Keratinocyte (primary cell): ENCODE measurements at regions not wholly inside any gene's neighbourhood (a gene's known extent, or its start where the extent isn't known, plus 50 kb on each side); places are given as distances from the start of the nearest gene placed in this dataset.
"Not testable (repeated sequence)": the region's sequence is repeated elsewhere in the genome, so short reads cannot be mapped to it uniquely, and the experiment has no call there.

Source experiments
- DNase-seq: peaks from one replicate; pipeline ENCODE4 v3.0.0-alpha.2; 2011; ENCODE audit warnings: low read depth, missing footprints, low spot score
- FAIRE-seq: peaks from 2 replicates; lab custom pipeline; 2011; peaks lifted over from hg19 to GRCh38; lab: Jason Lieb, UNC
- H2AFZ ChIP-seq: 2 replicates; pipeline ENCODE4 v1.6.0; 2012; ENCODE audit warnings: low read length, control low read depth, inconsistent platforms; ENCODE audit not compliant: control insufficient read depth
- H3K27ac ChIP-seq: 2 replicates; pipeline ENCODE4 v1.5.1; 2011; ENCODE audit warnings: low read length; ENCODE audit not compliant: control insufficient read depth, insufficient read depth
- H3K27me3 ChIP-seq: 3 replicates; pipeline ENCODE4 v1.6.0; 2011; ENCODE audit warnings: low read length; ENCODE audit not compliant: control insufficient read depth, insufficient read depth; ENCODE audit errors: extremely low read depth
- H3K36me3 ChIP-seq, 2 experiments: 2 replicates in 1 of 2; 3 replicates in 1 of 2; pipeline ENCODE4 v1.5.1; 2011; ENCODE audit warnings: low read length in 2 of 2, mild to moderate bottlenecking in 1 of 2; ENCODE audit not compliant: control insufficient read depth in 2 of 2, insufficient read depth in 2 of 2; ENCODE audit errors: extremely low read depth in 1 of 2
- H3K4me1 ChIP-seq: 3 replicates; pipeline ENCODE4 v1.5.1; 2011; ENCODE audit warnings: low read length; ENCODE audit not compliant: control insufficient read depth, insufficient read depth; ENCODE audit errors: extremely low read depth
- H3K4me2 ChIP-seq: 3 replicates; pipeline ENCODE4 v1.6.0; 2011; ENCODE audit warnings: low read depth, low read length; ENCODE audit not compliant: control insufficient read depth, insufficient read depth; ENCODE audit errors: extremely low read depth
- H3K4me3 ChIP-seq, 3 experiments: fragments of 200-600 bp in 1 of 3; sonication (generic) in 1 of 3; 2 replicates in 2 of 3; 3 replicates in 1 of 3; pipeline ENCODE4 v1.5.1; 2011 to 2016; ENCODE audit warnings: low read length in 3 of 3, mild to moderate bottlenecking in 3 of 3, control low read depth in 2 of 3, inconsistent platforms in 1 of 3, low read depth in 1 of 3, mixed read lengths in 1 of 3, mixed run types in 1 of 3, moderate library complexity in 1 of 3; ENCODE audit not compliant: control insufficient read depth in 2 of 3, insufficient read depth in 2 of 3; ENCODE audit errors: extremely low read depth in 1 of 3
- H3K79me2 ChIP-seq: 2 replicates; pipeline ENCODE4 v1.6.0; 2012; ENCODE audit warnings: low read length; ENCODE audit not compliant: control insufficient read depth, insufficient read depth
- H3K9ac ChIP-seq: 3 replicates; pipeline ENCODE4 v1.6.0; 2011; ENCODE audit warnings: low read length; ENCODE audit not compliant: control insufficient read depth, insufficient read depth; ENCODE audit errors: extremely low read depth
- H3K9me1 ChIP-seq: 3 replicates; pipeline ENCODE4 v1.6.0; 2011; ENCODE audit warnings: low read length; ENCODE audit not compliant: control insufficient read depth, insufficient read depth; ENCODE audit errors: extremely low read depth
- H3K9me3 ChIP-seq: 2 replicates; pipeline ENCODE4 v1.5.1; 2012; ENCODE audit warnings: low read depth, low read length; ENCODE audit not compliant: control insufficient read depth
- H4K20me1 ChIP-seq: 3 replicates; pipeline ENCODE4 v1.6.0; 2011; ENCODE audit warnings: low read length; ENCODE audit not compliant: control insufficient read depth, insufficient read depth; ENCODE audit errors: extremely low read depth
- CTCF ChIP-seq, 3 experiments: IDR thresholded peaks in 1 of 3; conservative IDR thresholded peaks in 1 of 3; optimal IDR thresholded peaks in 1 of 3; 2 replicates in 2 of 3; 3 replicates in 1 of 3; pipeline versions ENCODE3 to v1.5.1; 2011; ENCODE audit warnings: low read length in 3 of 3, mild to moderate bottlenecking in 3 of 3, moderate library complexity in 2 of 3, control low read depth in 1 of 3, inconsistent platforms in 1 of 3; ENCODE audit not compliant: insufficient read depth in 2 of 3; ENCODE audit errors: extremely low read depth in 1 of 3
- EZH2 ChIP-seq: IDR thresholded peaks from one replicate; pipeline ENCODE4 v1.6.1; 2012; ENCODE audit warnings: inconsistent platforms, mild to moderate bottlenecking, low read length, moderate library complexity
- dilution Hi-C: fragments of 300-500 bp; cut with MboI; formaldehyde crosslinking; loops from one replicate; pipeline ENCODE4 v1.7.0; 2020; ENCODE audit warnings: low sequenced_read_pairs; ENCODE audit not compliant: extremely low pct_ligation_motif_present

GRCh38 chr9:110131499-110131898 is 76.5 kb downstream of the C9orf152 start:
- Histone ChIP-seq H3K4me2 (no peak overlapping the region), H3K4me3 (no peak overlapping the region), H3K9me3 (no peaks in the 10 kb centered on the region), H3K36me3 (peaks cover 3 to 12% of the 10 kb centered on the region in 2 experiments), H3K9ac (no peak overlapping the region), H3K27me3 (no peaks in the 10 kb centered on the region), H2AFZ (no peak overlapping the region), H3K4me1 (peaks cover 31% of the 10 kb centered on the region), H3K27ac (no peak overlapping the region), H4K20me1 (peaks cover 12% of the 10 kb centered on the region), H3K9me1 (peaks cover 5% of the 10 kb centered on the region), H3K79me2 (peaks cover 85% of the 10 kb centered on the region)
- FAIRE-seq (peak; percentile 17), DNase-seq (no peak)
- dilution Hi-C loops: no loop called here
- TF ChIP-seq EZH2 (no peak), CTCF (optimal IDR thresholded peaks at IDR 0.05 in 1 of 3, IDR thresholded peaks at IDR 0.05 in 1 of 3, conservative IDR thresholded peaks at IDR 0.05 in 1 of 3; ENCODE audit: extremely low read depth in 1 of 3, insufficient read depth in 2 of 3, low read length in 3 of 3) (no peak)

GRCh38 chr9:110132531-110132930 is 75.4 kb downstream of the C9orf152 start:
- dilution Hi-C loops, DNase-seq, H3K9ac ChIP-seq, H3K27me3 ChIP-seq, H3K4me3 ChIP-seq, H2AFZ ChIP-seq, H3K4me2 ChIP-seq, H3K9me1 ChIP-seq, H3K9me3 ChIP-seq, H3K27ac ChIP-seq, FAIRE-seq: not testable (repeated sequence)
- H3K4me1 ChIP-seq: peaks cover 31% of the 10 kb centered on the region
- peaks cover 14 to 19% of the 10 kb centered on the region in 2 experiments for H3K36me3 ChIP-seq
- peaks cover 13% of the 10 kb centered on the region for H4K20me1 ChIP-seq
- H3K79me2 ChIP-seq: peaks cover 85% of the 10 kb centered on the region

- peaks cover 2% of the 10 kb centered on the region for H3K9me1 ChIP-seq
- H3K36me3 ChIP-seq: peaks cover 19 to 20% of the 10 kb centered on the region in 2 experiments
- H3K9me3 ChIP-seq: no peaks in the 10 kb centered on the region
- H3K4me2 ChIP-seq: no peak overlapping the region
- peak overlapping the region; percentile 57 for H3K27ac ChIP-seq
- peaks cover 10% of the 10 kb centered on the region for H4K20me1 ChIP-seq
- FAIRE-seq (no peak), DNase-seq (no peak)
- H3K9ac ChIP-seq: no peak overlapping the region
- dilution Hi-C loops: no loop called here
- H3K27me3 ChIP-seq: no peaks in the 10 kb centered on the region
- TF ChIP-seq CTCF (optimal IDR thresholded peaks at IDR 0.05 in 1 of 3, IDR thresholded peaks at IDR 0.05 in 1 of 3, conservative IDR thresholded peaks at IDR 0.05 in 1 of 3; ENCODE audit: extremely low read depth in 1 of 3, insufficient read depth in 2 of 3, low read length in 3 of 3) (no peak), EZH2 (no peak)
- H3K4me1 ChIP-seq: peaks cover 31% of the 10 kb centered on the region
- H3K4me3 ChIP-seq: no peak overlapping the region
- H2AFZ ChIP-seq: no peak overlapping the region
- H3K79me2 ChIP-seq: peaks cover 85% of the 10 kb centered on the region
These were observed 74.9 kb downstream of the C9orf152 start for GRCh38 chr9:110133059-110133458.
